ENCODE measurements at regions not wholly inside any gene's neighbourhood (a gene's known extent, or its start where the extent isn't known, plus 50 kb on each side); places are given as distances from the start of the nearest gene placed in this dataset.

DNA sequence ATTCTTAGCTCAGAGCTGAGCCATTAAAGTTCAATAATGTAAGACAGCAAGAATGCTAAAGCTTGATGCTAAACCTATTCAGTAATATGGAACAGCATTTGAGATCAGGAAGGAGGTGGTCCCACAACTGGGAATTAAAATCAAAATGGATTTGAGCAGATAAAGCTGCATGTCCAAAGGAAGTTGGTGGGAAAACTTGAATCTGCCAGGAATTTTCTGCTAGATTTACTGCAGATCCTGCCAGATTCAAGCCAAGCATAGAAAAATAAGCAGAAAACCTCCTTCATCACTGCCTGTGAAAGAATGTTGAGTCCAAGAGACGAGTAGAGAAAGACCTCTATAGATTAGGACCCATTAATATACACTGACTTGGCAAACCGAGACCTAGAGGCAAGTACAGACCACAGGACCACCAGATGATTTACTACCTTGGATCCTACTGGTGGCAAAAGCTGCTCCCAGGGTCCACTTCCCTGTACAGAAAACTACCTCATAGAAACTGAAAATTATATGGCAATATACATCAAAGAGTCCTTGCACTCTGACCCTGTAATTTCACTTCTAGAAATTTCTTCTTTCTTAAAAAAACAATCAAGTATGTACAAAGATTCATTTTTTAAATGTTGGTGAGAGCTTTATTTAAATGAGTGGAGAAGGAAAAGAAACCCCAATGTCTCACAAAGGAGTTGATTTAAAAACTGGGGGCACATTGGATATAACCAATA lies 263.2 kb downstream of the DAD1 start:
- no peak overlapping the region for H3K27ac ChIP-seq
- DNase-seq (ENCODE audit: low spot score), result no peak

DNA sequence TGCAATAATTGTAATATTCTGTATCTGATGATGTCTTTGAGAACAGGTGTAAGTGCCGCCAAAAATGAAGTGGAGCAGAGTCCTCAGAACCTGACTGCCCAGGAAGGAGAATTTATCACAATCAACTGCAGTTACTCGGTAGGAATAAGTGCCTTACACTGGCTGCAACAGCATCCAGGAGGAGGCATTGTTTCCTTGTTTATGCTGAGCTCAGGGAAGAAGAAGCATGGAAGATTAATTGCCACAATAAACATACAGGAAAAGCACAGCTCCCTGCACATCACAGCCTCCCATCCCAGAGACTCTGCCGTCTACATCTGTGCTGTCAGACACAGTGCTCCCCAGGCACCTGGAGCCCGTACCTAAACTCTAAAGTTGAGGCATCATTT lies 268.7 kb downstream of the DAD1 start:
- no peak overlapping the region for H3K4me3 ChIP-seq
- no peak overlapping the region for H3K27ac ChIP-seq
- TF ChIP-seq, protein P1, sequence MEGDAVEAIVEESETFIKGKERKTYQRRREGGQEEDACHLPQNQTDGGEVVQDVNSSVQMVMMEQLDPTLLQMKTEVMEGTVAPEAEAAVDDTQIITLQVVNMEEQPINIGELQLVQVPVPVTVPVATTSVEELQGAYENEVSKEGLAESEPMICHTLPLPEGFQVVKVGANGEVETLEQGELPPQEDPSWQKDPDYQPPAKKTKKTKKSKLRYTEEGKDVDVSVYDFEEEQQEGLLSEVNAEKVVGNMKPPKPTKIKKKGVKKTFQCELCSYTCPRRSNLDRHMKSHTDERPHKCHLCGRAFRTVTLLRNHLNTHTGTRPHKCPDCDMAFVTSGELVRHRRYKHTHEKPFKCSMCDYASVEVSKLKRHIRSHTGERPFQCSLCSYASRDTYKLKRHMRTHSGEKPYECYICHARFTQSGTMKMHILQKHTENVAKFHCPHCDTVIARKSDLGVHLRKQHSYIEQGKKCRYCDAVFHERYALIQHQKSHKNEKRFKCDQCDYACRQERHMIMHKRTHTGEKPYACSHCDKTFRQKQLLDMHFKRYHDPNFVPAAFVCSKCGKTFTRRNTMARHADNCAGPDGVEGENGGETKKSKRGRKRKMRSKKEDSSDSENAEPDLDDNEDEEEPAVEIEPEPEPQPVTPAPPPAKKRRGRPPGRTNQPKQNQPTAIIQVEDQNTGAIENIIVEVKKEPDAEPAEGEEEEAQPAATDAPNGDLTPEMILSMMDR (IDR thresholded peaks at IDR 0.05), result no peak
- DNase-seq (ENCODE audit: low spot score), result no peak

More for the DNA sequence above, 263.2 kb downstream of the DAD1 start:
- no peak overlapping the region for H3K4me3 ChIP-seq
- TF ChIP-seq, protein P1 (IDR thresholded peaks at IDR 0.05), result no peak

DNA sequence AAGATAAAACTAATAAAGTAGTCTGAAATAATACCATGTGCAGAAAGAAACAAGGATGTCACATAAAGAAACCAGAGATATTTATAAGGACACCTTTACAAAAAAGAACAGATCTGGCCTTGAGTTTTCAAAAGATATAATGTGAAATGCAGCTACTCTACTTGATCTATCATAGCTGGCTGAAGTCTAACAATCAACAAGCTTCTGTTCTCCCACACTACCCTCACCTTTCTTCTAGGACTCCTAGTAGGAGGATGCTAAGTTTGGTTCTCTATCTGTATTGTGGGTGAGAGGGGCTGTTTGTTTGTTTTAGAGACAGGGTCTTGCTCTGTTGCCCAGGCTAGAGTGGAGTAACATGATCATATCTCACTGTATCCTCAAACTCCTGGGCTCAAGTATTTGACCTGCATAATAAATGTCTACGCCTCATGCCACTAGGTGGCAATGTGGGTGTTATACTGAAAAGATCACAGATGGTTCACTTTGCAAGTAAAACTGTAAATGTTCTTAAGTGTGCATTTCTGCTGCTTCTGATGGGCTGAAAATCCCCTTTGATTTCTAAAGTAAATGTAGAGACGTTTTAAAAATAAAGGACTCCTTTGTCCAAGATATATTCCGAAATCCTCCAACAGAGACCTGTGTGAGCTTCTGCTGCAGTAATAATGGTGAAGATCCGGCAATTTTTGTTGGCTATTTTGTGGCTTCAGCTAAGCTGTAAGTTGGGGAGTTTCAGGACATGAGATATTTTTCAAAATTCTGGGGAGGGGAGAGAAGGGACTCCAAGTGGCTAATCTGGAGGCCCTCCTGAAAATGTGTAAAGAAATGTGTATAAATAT lies 269.3 kb downstream of the DAD1 start:
- H3K4me3 ChIP-seq, result no peak overlapping the region
- no peak for DNase-seq (ENCODE audit: low spot score)

DNA sequence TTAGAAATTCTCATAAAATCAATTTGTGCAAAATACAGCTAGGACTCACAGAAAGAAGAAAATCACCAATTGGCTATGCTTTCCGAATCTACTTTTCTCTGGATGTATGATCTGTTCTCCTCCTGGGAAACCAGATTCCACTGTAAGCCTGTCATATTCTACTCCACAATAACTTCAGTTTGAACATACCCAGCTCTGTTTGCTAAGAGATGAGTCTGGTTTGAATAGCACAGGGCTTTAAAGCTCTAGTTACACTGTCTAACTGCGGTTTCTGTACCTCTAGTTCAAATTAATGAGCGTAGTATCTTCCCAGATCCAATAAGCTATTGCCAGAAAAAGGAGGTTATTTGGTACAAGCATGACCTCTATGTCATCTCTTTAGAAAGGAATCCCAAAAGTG lies 270.1 kb downstream of the DAD1 start:
- Histone ChIP-seq H3K4me3 (no peak overlapping the region), H3K27ac (no peak overlapping the region)
- TF ChIP-seq, protein P1 (IDR thresholded peaks at IDR 0.05), result no peak
- DNase-seq (ENCODE audit: low spot score), result no peak

More for the DNA sequence above, 269.3 kb downstream of the DAD1 start:
- no peak overlapping the region for H3K27ac ChIP-seq
- TF ChIP-seq, protein P1 (IDR thresholded peaks at IDR 0.05), result peak; percentile 35

DNA sequence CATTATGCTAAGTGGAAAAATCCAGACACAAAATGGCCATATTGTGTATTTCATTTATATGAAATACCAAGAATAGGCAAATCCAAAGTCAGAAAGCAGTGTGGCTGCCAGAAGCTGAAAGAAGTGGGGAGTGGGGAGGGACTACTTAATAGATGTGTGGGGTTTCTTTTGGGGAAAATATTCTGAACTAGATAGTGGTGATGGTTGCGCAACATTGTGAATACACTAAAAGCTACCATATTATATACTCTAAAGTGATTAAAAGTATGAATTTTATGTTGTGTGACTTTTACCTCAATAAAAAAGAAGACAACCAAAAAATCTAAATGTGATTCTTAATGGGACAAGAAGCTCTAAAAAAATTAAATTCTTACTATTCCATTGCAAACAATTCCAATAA lies 272.6 kb downstream of the DAD1 start:
- TF ChIP-seq, protein P1 (IDR thresholded peaks at IDR 0.05), result no peak
- DNase-seq (ENCODE audit: low spot score), result no peak
- Histone ChIP-seq H3K4me3 (no peak overlapping the region), H3K27ac (no peak overlapping the region)

DNA sequence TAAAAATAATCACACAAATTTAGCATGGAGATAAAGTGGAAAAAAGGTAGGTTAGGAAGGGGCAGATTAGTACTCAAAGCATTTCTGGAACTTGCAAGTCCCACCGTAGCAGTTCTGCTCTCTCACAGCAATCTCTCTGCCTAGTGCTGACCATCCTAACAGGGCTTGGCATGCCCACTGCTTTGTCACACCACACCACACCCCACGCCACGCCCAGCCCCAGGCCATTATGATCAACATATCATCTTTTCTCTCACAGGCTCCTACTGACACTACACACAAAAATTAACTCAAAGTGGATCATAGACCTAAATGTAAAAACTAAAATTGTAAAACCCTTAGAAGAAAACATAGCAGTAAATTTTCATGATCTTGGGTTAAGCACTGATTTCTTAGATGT lies 273.7 kb downstream of the DAD1 start:
- H3K4me3 ChIP-seq, result no peak overlapping the region
- DNase-seq (ENCODE audit: low spot score), result no peak
- TF ChIP-seq, protein P1 (IDR thresholded peaks at IDR 0.05), result no peak
- H3K27ac ChIP-seq, result no peak overlapping the region
